K562 (cell line): ENCODE measurements at regions not wholly inside any gene's neighbourhood (a gene's known extent, or its start where the extent isn't known, plus 50 kb on each side); places are given as distances from the start of the nearest gene placed in this dataset.
A peak's percentile ranks its signal among the peaks of the same experiment; 100 is the strongest.

Experiments used
- ARID1B ChIP-seq: fragments of 450-650 bp; IDR thresholded peaks from 2 replicates; pipeline ENCODE4 v1.6.1; 2016; ENCODE audit warnings: antibody characterized with exemption, mild to moderate bottlenecking, inconsistent platforms
- ATF7 ChIP-seq: fragments of 450-650 bp; IDR thresholded peaks from 2 replicates; pipeline ENCODE4 v1.7.1; 2014; ENCODE audit warnings: mild to moderate bottlenecking, moderate library complexity
- BRF2 ChIP-seq: IDR thresholded peaks from 3 replicates; pipeline ENCODE4 v1.6.1; 2011; ENCODE audit warnings: borderline replicate concordance, mild to moderate bottlenecking; ENCODE audit not compliant: insufficient read length, insufficient read depth
- CC2D1A ChIP-seq: fragments of 450-650 bp; IDR thresholded peaks from 2 replicates; pipeline ENCODE4 v1.6.1; 2017; ENCODE audit warnings: mild to moderate bottlenecking
- CHD2 ChIP-seq: IDR thresholded peaks from 2 replicates; pipeline ENCODE4 v1.6.1; 2011; ENCODE audit warnings: low read depth, low read length
- ETV6 ChIP-seq, 3 experiments: fragments of 150-350 bp in 1 of 3; sonication (generic) in 1 of 3; formaldehyde crosslinking in 1 of 3; IDR thresholded peaks; 2 replicates each; pipeline versions ENCODE4 v1.6.1 to v1.8.0; 2014 to 2022; ENCODE audit warnings: borderline replicate concordance in 2 of 3, low read depth in 2 of 3, antibody characterized with exemption in 1 of 3, low read length in 1 of 3, mild to moderate bottlenecking in 1 of 3, missing genetic modification reagents in 1 of 3
- KDM5B ChIP-seq: fragments of 200-600 bp; sonication (generic); IDR thresholded peaks from 2 replicates; pipeline ENCODE4 v1.6.1; 2012; ENCODE audit warnings: low read depth, mild to moderate bottlenecking, moderate library complexity, low read length, control low read depth, inconsistent platforms; ENCODE audit not compliant: insufficient replicate concordance
- KLF10 ChIP-seq: fragments of 250-450 bp; sonication (Bioruptor Pico); IDR thresholded peaks from 2 replicates; pipeline ENCODE4 v1.6.1; 2021; ENCODE audit warnings: matching md5 sums
- LEF1 ChIP-seq: fragments of 450-650 bp; IDR thresholded peaks from 2 replicates; pipeline ENCODE4 v1.6.1; 2016; ENCODE audit warnings: mild to moderate bottlenecking
- MED1 ChIP-seq: sonication (generic); formaldehyde crosslinking; IDR thresholded peaks from 2 replicates; pipeline ENCODE4 v1.8.1; 2023; ENCODE audit warnings: missing genetic modification reagents, borderline replicate concordance
- NEUROD1 ChIP-seq: fragments of 150-350 bp; IDR thresholded peaks from 2 replicates; pipeline ENCODE4 v1.6.1; 2014; ENCODE audit warnings: borderline replicate concordance, low read length, low read depth; ENCODE audit not compliant: partially characterized antibody
- NFIX ChIP-seq: fragments of 250-450 bp; sonication (Bioruptor Pico); IDR thresholded peaks from 2 replicates; pipeline ENCODE4 v1.4.0; 2020; ENCODE audit warnings: low read depth, mild to moderate bottlenecking, moderate library complexity
- NUFIP1 ChIP-seq: fragments of 450-650 bp; IDR thresholded peaks from 2 replicates; pipeline ENCODE4 v1.6.1; 2018; ENCODE audit not compliant: partially characterized antibody
- PHB2 ChIP-seq: fragments of 450-650 bp; IDR thresholded peaks from 2 replicates; pipeline ENCODE4 v1.6.1; 2017; ENCODE audit warnings: low read depth
- POLR2AphosphoS5 ChIP-seq: IDR thresholded peaks from 2 replicates; pipeline ENCODE4 v1.6.1; 2011; ENCODE audit warnings: mild to moderate bottlenecking, low read depth, low read length, moderate library complexity; ENCODE audit not compliant: control insufficient read depth, insufficient read depth
- RBM14 ChIP-seq: fragments of 200-400 bp; formaldehyde crosslinking; IDR thresholded peaks from 2 replicates; pipeline ENCODE4 v1.6.1; 2018; ENCODE audit warnings: low read depth, mild to moderate bottlenecking, low read length, moderate library complexity, borderline replicate concordance; ENCODE audit not compliant: insufficient read depth
- SMAD3 ChIP-seq: fragments of 450-650 bp; formaldehyde crosslinking; conservative IDR thresholded peaks from 2 replicates; pipeline ENCODE4 v1.4.0; 2020; ENCODE audit warnings: mild to moderate bottlenecking
- TEAD4 ChIP-seq, 2 experiments: sonication (generic) in 1 of 2; formaldehyde crosslinking in 1 of 2; IDR thresholded peaks; 2 replicates each; pipeline versions ENCODE4 v1.6.1 to v1.8.0; 2012 to 2022; ENCODE audit warnings: borderline replicate concordance in 1 of 2, inconsistent platforms in 1 of 2, low read length in 1 of 2, mild to moderate bottlenecking in 1 of 2, missing genetic modification reagents in 1 of 2
- ZFX ChIP-seq: sonication (generic); formaldehyde crosslinking; IDR thresholded peaks from 2 replicates; pipeline ENCODE4 v1.8.0; 2022; ENCODE audit warnings: mild to moderate bottlenecking, missing genetic modification reagents, moderate library complexity
- ZNF224 ChIP-seq: sonication (generic); formaldehyde crosslinking; IDR thresholded peaks from 2 replicates; pipeline ENCODE4 v1.8.0; 2022; ENCODE audit warnings: mild to moderate bottlenecking, missing genetic modification reagents
- ZNF280B ChIP-seq: fragments of 250-450 bp; sonication (Bioruptor Pico); IDR thresholded peaks from 2 replicates; pipeline ENCODE4 v1.5.1; 2021; ENCODE audit warnings: mild to moderate bottlenecking
- ZNF77 ChIP-seq: fragments of 250-450 bp; sonication (Bioruptor Pico); IDR thresholded peaks from 2 replicates; pipeline ENCODE4 v1.5.0; 2020
- TF ChIP-seq, protein P1 (sequence below): fragments of 250-450 bp; sonication (Bioruptor Pico); IDR thresholded peaks from 2 replicates; pipeline ENCODE4 v1.4.0; 2020; ENCODE audit warnings: mild to moderate bottlenecking, moderate library complexity

GRCh38 chr12:64560396-64561301 is 49.6 kb upstream of the RASSF3 start (continued):
- TF ChIP-seq NEUROD1 (no peak), ZNF224 (CRISPR knock-in tag) (no peak), ZNF280B (no peak), ZNF77 (CRISPR knock-in tag) (no peak), TEAD4 (IDR thresholded peaks at IDR 0.05; ENCODE audit: low read length) (no peak), TEAD4 (CRISPR knock-in tag; IDR thresholded peaks at IDR 0.05; ENCODE audit: borderline replicate concordance) (no peak), LEF1 (no peak), ATF7 (0 out of 2 replicates have a peak, but pooled peaks have one; percentile 23), BRF2 (no peak), POLR2AphosphoS5 (no peak), KDM5B (no peak), ZFX (CRISPR knock-in tag) (no peak), SMAD3 (CRISPR knock-in tag) (no peak), CC2D1A (no peak), NFIX (no peak), NUFIP1 (no peak), KLF10 (CRISPR knock-in tag) (no peak), ETV6 (IDR thresholded peaks at IDR 0.05; ENCODE audit: borderline replicate concordance in 1 of 2, low read depth in 2 of 2, low read length in 1 of 2) (no peak), ETV6 (CRISPR knock-in tag; IDR thresholded peaks at IDR 0.05; ENCODE audit: borderline replicate concordance) (no peak), CHD2 (no peak), ARID1B (peak; percentile 14; the same call in 1 of the 2 replicates), RBM14 (no peak), PHB2 (no peak), MED1 (no peak)
- TF ChIP-seq, protein P1, sequence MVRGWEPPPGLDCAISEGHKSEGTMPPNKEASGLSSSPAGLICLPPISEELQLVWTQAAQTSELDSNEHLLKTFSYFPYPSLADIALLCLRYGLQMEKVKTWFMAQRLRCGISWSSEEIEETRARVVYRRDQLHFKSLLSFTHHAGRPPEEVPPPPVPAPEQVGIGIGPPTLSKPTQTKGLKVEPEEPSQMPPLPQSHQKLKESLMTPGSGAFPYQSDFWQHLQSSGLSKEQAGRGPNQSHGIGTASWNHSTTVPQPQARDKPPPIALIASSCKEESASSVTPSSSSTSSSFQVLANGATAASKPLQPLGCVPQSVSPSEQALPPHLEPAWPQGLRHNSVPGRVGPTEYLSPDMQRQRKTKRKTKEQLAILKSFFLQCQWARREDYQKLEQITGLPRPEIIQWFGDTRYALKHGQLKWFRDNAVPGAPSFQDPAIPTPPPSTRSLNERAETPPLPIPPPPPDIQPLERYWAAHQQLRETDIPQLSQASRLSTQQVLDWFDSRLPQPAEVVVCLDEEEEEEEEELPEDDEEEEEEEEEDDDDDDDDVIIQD (CRISPR knock-in tag): no peak
